NB4 (cell line): ENCODE measurements at regions not wholly inside any gene's neighbourhood (a gene's known extent, or its start where the extent isn't known, plus 50 kb on each side); places are given as distances from the start of the nearest gene placed in this dataset.

ENCODE experiments used
- DNase-seq: peaks from one replicate; pipeline ENCODE4 v3.0.0; 2010; ENCODE audit warnings: low read depth
- H3K4me3 ChIP-seq: one replicate; pipeline ENCODE4 v1.5.1; 2011; ENCODE audit warnings: mild to moderate bottlenecking, low read depth, low read length, moderate library complexity
- CTCF ChIP-seq: IDR thresholded peaks from one replicate; pipeline ENCODE4 v1.5.1; 2012; ENCODE audit warnings: low read depth, low read length
- MAX ChIP-seq: IDR thresholded peaks from 2 replicates; pipeline ENCODE4 v1.6.1; 2011; ENCODE audit warnings: low read depth, low read length
- MYC ChIP-seq: IDR thresholded peaks from 2 replicates; pipeline ENCODE4 v1.6.1; 2011; ENCODE audit warnings: low read depth, low read length
- POLR2A ChIP-seq: IDR thresholded peaks from 2 replicates; pipeline ENCODE4 v1.6.1; 2011; ENCODE audit warnings: mild to moderate bottlenecking; ENCODE audit not compliant: insufficient read length; ENCODE audit errors: extremely low read depth

- TF ChIP-seq MAX (no peak), CTCF (no peak), POLR2A (no peak), MYC (no peak)
- no peak overlapping the region for H3K4me3 ChIP-seq
- no peak for DNase-seq
These were observed 207.2 kb upstream of the C1orf87 start for GRCh38 chr1:60280819-60281218.

- no peak overlapping the region for H3K4me3 ChIP-seq
- no peak for TF ChIP-seq CTCF
- TF ChIP-seq POLR2A = no peak
- no peak for TF ChIP-seq MAX
- no peak for TF ChIP-seq MYC
- DNase-seq = no peak
These were observed 206.7 kb upstream of the C1orf87 start for GRCh38 chr1:60280256-60280655.

- H3K4me3 ChIP-seq = no peak overlapping the region
- no peak for TF ChIP-seq POLR2A
- TF ChIP-seq CTCF = no peak
- TF ChIP-seq MAX = no peak
- TF ChIP-seq MYC = no peak
- DNase-seq = no peak
These were observed 206.2 kb upstream of the C1orf87 start for GRCh38 chr1:60279798-60280197.

- no peak for TF ChIP-seq MYC
- TF ChIP-seq CTCF = no peak
- no peak for TF ChIP-seq MAX
- TF ChIP-seq POLR2A = no peak
- no peak for DNase-seq
- H3K4me3 ChIP-seq = no peak overlapping the region
These were observed 203.7 kb upstream of the C1orf87 start for GRCh38 chr1:60277269-60277668.

GRCh38 chr1:60274422-60275290 lies 201.1 kb upstream of the C1orf87 start:
- no peak overlapping the region for H3K4me3 ChIP-seq
- DNase-seq = no peak
- no peak for TF ChIP-seq CTCF
- no peak for TF ChIP-seq MAX
- no peak for TF ChIP-seq MYC
- TF ChIP-seq POLR2A = no peak
